ENCODE measurements at regions not wholly inside any gene's neighbourhood (a gene's known extent, or its start where the extent isn't known, plus 50 kb on each side); places are given as distances from the start of the nearest gene placed in this dataset.
"Not testable (repeated sequence)": the region's sequence is repeated elsewhere in the genome, so short reads cannot be mapped to it uniquely, and the experiment has no call there.

DNA sequence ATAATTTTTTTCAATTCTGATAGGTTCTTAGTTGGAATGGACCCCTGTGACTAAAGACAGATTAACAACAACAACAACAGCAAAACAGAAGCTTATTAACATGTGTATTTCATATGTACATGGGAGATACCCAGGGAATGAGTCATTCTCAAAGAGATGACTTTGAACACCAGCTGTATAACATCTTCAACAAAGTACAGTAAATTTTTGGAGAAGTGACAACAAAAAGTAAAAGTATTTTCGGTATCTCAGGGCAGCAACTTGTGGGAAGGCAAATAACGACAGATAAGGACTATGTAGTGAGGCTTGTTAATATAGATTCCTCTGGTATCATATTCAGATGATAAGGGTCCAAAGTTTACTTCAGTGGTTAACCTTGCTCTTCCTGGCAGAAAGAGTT, 573.4 kb upstream of the RAG2 start:
- no peak for ATAC-seq
- no peak for DNase-seq

DNA sequence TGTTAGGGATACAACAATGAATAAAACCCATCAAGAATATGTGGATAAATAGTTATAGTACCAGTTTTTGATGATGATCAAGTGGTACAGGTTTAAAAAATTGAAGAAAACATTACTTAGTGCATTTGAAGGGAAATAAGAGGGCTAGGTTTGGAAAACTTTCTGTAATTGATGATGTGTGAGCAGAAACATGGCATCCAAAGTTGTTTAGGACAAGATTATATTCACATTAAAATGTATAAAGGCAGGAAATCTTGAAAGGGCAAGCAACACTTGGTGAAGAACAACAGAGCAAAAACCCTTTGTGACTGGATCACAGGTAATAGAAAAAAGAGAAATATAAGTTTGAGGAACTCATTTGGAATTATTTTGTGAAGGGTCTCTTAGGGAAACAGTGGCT, 572.3 kb upstream of the RAG2 start:
- no peak for ATAC-seq

DNA sequence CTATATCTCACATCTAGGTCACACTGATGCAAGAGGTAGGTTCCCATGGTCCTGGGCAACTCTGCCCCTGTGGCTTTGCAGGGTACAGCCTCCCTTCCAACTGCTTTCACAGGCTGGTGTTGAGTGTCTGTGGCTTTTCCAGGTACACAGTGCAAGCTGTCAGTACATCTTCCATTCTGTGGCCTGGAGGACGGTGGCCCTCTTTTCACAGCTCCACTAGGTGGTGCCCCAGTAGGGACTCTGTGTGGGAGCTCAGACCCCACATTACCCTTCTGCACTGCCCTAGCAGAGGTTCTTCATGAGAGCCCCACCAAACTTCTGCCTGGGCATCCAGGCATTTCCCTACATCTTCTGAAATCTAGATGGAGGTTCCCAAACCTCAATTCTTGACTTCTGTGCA, 547.4 kb upstream of the RAG2 start:
- ATAC-seq, DNase-seq: not testable (repeated sequence)

More for the DNA sequence above, 572.3 kb upstream of the RAG2 start:
- DNase-seq, result no peak

DNA sequence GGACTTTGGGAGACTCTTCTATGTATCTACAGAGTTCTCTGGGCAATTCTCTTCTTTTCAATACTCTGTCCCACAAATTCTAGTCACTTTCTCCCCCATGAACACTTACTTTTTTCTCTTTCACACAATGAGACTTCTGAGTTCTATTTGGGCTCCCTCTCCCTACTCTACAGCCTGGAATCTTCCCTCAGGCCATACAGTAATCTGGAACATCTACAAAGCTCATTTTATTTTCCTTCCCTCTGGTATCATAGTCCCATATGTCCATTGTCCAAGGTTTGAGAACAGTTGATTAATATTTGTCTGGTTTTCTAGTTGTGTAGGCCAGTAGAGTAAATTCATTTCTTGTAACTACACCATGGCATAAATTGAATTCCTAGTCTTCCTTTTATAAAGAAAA, 544.6 kb upstream of the RAG2 start:
- DNase-seq (no peak), ATAC-seq (no peak)

DNA sequence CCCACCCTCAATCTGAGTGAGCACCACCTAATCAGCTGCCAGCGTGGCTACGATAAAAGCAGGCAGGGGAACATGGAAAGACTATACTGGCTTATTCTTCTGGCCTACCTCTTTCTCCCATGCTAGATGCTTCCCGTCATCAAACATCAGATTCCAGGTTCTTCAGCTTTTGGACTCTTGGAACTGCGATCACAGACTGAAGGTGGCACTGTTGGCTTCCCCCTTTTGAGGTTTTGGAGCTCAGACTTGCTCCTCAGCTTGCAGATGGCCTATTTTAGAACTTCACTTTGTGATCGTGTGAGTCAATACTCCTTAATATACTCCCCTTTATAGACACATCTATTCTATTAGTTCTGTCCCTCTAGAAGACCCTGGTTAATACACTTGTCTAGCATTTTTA, 543.7 kb upstream of the RAG2 start:
- ATAC-seq (no peak), DNase-seq (no peak)

DNA sequence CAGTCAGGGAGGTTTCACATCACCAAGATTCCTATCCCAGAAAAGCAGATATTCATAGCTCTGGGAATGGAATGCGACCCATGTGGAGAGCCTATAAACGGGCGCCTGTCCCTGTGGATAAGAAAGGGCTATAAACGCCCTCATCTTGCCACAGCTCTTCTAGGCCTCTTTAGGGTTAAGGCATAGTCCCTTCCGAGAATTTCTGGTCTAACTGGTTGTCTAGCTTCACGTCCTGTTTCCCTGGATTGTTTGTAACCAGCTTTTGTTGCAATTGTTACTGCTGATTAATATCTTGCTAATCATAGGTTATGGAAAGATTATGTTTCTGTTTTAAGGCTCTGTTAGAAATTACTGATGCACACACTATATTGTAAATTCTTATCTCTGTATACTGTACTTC, 537.6 kb upstream of the RAG2 start:
- not testable (repeated sequence) for DNase-seq, ATAC-seq

DNA sequence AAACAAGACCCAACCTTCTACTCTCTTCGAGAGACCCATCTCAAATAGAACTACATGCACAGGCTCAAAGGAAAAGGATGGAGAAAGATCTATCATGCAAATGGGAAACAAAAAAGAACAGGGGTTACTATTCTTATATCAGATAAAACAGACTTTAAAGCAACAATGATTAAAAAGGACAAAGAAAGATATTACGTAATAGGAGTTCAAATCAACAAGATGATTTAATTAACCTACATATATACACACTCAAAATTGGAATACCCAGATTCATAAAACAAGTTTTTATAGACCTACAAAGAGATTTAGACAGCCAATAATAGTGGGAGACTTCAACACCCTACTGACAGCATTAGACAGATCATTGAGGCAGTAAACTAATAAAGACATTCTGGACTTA, 536.6 kb upstream of the RAG2 start:
- ATAC-seq (no peak), DNase-seq (no peak)

DNA sequence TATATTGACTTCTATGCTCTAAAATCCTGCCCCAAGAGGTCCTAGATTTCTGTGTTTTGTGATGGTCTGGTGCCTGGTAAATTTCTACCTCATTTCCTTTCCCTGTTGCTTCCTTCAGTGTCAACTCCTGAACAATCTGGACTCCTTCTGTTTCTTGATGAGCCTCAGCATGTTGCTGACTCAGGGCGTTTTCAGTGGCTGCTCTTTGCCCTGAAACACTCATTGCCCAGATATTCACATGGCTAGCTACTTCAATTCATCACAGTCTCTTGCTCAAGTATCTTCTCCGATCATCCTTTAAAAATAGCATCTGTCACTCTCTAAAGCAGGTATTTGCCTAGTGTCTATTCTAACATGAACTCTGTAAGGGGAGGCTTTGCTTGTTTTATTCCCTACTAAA, 526.3 kb upstream of the RAG2 start:
- ATAC-seq (no peak), DNase-seq (no peak)

DNA sequence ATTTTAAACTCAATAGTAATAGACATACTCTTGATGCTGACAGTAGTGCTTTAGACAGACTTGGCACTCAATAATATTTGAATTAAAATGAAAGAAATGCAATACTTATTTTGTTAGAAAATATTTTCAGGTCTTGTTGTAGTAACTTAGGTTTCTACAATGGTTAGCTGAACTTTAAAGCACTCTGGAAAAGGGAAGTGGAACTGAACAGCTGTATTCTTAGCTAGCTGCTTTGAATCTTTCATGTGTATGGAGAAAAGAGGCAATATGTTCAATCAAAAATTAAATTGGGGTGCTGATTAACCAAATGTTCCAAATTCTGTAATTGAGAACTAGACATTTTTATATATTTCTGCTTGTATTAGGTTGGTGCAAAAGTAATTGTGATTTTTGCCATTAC, 517.9 kb upstream of the RAG2 start:
- DNase-seq (no peak), ATAC-seq (no peak)

DNA sequence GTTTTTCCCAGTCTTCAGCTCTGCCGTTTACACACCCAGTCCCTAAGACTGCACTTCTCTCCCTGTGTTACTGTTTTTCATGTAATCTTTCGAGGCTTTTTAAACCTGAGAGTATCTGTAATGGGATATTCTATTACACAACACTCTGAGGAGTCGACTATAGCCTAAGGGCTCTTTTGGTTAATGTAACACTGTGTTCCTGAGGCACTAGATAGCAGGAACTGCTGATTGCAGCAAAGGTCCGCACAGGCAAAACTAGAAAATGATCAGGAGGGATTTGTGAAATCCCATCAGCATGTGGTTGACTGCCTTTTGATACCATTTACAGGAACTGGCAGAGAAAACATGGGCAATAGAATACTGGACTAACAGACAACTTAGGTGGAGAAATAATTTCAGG, 512.3 kb upstream of the RAG2 start:
- no peak for ATAC-seq

DNA sequence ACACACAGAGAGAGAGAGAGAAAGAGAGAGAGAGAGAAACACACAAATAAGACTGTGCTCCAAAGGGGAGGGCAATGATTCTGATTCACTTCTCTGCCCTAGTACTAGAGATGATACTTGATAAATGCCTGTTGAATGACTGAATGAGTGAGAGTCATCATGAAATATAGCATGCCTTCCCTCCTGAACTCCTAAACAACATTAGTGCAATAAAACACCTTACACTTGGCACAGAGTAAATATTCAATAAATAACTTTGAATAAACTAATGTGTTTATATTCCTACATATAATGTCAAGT, 511.2 kb upstream of the RAG2 start:
- ATAC-seq (no peak), DNase-seq (no peak)

More for the DNA sequence above, 512.3 kb upstream of the RAG2 start:
- no peak for DNase-seq

DNA sequence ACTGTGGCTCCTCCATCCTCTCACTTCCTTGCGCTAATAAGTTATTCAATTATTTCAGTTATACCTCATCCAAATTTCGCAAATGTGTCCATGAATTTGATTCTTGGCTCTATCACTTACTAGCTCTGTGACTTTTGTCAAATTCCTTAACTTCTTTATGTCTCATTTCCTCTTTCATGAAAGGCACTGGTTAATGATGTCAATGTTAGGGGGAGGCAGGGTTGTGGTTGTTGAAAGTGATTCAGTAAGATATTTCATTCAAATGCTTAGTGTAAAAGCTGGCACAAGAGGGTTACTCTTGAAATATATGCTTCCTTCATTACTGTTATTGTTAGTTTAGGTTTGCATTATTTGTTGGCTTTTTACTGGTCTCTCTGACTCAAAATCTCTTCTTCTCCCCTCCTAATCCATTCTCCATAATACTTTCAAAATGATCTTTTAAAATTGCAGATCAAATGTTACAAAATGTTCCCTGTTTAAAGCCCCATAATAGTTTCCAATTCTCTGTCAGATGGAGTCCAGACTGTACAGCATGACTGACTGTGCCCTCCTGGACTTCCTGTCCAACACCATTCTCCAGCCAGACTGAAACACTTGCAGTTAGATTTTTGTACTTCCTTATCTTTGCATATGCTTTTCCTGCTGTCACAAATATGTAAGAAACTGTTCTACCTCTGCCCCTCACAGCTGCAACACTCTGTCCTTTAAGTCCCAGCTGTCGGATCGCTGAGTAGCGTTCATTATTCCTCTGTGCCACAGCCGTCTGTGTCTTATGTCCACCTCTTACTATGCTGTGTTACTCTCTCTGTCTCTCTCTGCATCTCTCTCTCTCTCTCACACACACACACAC, 510.6 kb upstream of the RAG2 start:
- ATAC-seq (no peak), DNase-seq (no peak)

DNA sequence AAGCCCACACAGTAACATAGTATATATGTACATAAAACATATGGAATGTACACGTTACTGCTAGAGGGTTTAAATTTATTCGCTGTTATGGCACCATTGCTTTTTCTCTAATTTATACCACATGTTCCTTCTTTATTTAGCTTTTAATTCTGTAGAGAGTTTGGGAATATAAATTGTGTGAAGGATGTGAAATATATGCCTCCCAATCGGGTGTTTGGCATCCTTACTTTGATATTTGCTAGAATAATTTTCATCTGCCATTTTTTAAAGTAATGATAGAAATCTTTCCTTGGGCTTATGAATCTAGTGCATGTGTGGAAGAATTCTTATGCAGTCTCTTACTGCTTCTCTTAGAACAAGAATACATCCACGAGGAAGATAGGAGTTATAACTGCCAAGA, 509.8 kb upstream of the RAG2 start:
- ATAC-seq (no peak), DNase-seq (no peak)

DNA sequence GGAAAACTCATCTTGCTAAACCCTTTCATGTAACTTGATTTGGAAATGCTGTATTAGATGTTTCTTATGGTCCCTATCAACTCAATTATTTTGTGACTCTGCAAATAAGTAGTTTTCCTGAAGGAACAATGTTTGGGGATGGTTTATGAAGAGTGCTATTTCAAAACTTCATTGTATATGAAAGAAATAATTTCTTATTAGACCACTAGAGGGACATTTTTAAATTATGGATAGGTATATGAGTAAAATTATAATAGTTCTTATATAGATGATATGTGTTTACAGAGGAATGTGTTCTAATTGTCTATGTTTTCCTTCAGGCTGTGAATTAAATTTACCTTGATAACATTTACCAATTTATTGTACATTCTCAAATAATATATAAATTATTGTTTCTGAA, 509.4 kb upstream of the RAG2 start:
- ATAC-seq, result no peak
- no peak for DNase-seq

DNA sequence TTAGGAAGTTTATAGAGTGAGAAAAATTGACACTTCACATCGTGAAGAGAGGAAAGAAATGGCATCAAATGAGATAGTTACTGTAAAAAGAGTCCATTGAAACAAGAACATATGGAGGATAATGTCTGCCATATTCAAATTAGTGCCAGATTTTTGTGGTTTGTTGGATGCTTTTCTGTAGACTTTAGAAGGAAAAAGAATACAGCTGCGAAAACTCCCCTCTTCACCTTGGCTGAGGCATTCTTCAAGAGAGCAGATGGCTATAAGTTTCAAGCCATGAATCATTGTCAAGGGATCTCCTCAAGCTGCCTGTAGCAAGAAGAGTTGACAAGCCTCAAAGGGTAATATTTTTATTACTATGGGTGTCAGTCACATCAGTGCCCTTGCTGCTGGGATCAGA, 507.4 kb upstream of the RAG2 start:
- ATAC-seq (no peak), DNase-seq (no peak)

DNA sequence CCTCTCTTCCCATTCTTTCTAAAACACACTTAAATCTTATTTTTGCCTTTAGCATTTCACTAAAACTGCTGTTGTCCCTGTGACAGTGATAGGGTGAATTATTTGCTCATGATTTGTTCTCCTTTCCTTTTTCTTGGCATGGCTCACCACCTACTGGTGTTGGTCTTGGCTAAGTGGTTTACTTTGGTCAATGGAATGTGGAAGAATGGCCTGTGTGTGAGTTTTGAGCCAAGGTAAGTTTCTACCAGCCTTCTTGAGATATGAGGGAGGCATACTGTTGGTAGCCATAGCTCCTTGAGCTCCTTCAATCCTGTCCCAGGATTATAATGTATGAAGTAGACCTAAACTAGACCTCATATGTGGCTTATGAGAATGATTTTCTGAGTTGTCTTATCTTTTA, 506.3 kb upstream of the RAG2 start:
- DNase-seq, result no peak
- ATAC-seq, result no peak

DNA sequence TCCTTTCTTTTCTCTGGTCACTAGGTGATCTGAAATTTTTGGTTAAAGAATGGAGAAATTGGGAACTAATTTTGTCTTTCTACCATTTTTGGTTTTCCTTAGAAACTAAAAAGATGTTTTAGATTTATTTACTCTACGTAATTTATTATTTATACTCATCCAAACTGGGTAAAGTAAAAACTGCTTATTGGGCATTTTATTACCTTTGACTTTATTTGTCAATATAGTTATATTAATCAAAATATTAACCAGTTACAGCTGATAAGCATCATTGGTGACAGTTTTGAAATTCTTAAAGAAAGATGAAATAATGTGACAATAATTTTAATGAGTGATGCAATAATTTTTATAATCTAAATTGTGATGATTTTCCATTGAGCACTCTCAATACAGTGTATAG, 502.0 kb upstream of the RAG2 start:
- no peak for ATAC-seq
- DNase-seq, result no peak

DNA sequence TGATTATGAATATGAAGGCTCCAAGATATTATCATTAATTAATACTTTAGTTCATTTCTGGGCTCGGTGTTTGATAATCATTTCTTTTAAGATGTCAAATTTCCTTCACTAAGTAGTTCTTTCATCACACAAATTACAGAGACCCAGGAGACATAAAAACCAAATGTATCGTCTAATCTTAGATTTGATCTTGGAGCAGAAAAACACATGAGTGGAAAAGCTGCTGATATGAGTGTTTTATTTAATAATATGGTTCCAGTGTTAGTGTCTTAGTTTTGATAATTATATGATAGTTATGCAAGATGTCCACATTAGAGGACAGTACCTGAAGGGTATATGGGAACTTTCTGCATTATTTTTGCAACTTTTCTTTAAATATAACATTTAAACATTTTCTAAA, 494.5 kb upstream of the RAG2 start:
- ATAC-seq, result no peak
- no peak for DNase-seq

DNA sequence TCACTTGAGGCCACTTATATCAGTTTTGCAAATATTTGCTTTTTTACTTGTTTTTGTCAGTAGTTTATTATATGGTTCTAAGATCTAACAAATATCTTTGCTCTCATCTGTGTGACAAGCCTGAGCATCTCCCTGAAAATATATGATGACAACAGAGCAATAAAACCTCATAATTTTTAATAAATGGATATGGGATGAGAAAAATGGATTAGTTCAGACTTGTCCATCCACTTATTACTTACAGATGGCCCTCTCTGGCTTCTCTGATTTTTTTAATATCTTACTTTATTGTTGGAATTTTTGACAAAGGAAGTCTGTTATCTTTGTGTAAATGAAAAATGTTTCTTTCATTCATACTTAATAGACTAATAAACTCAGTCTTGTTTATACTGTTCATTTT, 491.4 kb upstream of the RAG2 start:
- ATAC-seq (no peak), DNase-seq (no peak)

DNA sequence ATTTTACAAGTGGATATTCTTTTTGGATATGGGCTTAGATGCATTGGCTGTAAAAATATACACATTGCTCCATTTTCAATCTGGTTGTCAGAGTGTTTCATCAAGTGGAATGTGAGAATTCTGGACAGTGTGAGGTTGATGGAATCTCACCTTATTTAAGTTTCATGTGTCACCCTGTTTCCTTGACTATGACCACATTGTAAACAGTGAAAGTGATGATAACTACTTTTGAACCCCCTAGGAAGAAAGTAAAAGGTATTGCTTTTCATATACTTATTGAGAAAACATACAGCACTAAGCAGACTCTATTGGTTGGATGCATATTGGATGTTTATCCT, 490.5 kb upstream of the RAG2 start:
- no peak for DNase-seq
- ATAC-seq, result no peak

DNA sequence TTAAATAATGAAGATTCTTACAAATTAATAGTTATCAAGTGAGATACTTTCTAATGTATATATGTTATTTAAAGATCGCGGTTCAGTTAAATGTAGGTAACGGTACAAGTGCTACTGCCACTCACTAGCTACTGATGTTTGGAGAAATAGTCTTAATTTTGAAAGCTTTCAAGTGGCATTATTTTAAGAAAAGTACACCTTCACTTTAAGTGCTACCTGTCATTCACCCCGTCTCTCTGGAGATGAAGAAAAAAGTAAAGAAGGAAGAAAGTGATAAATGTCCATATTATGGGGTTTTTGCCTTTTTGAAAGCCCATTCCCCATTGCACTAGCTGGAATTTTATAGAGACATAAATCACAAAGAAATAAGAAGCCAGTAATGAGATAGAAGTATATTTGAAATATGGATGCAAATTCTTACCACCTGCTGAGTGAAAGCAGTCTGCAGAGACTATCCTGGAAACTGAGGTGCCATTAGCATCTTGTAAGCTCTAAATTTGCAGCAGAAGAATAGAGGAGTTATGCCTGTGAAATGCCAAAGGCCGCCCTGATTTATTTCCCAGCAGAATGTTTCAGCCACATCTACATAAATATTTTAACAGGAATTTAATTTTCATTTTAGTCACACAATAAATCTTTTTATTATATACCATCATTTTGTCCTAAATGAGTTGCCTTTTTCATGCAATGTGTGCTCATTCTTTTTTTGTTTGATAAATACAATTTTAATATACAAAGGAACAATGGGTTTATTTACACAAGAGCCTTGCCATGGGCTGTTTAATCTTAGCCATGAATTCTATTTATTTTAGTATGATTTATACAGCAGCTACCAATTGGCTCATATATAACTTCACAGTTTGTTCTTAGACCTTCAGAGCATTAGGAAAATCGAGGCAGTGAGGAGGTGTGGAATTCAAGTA, 489.9 kb upstream of the RAG2 start:
- ATAC-seq (no peak), DNase-seq (no peak)

DNA sequence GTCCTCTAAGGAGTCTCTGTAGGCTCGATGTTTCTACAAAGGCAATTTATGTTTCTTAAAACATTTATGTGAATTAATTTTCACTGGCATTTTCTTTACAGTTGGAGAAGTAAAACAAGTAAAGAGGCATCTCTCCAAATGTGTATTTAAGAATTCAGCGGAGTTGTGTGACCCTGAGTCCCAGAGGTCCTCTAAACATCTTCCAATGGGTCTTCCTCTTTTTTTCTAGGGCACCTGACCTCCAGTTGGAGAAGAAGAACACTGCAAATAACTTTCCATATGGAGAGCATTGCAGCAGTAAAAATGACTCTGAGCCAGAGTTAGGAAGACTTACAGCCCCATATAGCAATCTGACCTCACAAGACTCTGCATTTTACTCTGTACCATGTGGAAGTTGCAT, 480.5 kb upstream of the RAG2 start:
- ATAC-seq, result no peak
- DNase-seq, result no peak

DNA sequence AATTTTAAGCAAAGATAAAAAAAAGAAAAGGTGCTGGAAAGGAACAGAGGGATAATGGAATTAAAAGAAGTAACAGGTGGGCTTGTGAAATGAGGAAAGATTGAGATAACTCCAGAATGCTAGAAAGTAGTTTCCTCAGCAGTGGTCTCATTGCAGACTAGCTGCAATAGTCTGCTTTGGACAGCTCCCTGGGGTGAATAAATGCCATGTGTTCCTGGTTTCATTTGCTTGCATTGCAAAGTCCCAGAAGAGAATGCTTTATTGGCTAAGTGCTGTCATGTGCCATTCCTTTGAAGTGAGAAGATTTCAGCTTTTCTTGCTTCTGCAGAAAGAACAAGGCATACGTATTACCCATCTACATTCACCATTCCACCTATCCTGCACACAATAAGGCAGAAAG, 478.8 kb upstream of the RAG2 start:
- no peak for ATAC-seq
- DNase-seq, result no peak

DNA sequence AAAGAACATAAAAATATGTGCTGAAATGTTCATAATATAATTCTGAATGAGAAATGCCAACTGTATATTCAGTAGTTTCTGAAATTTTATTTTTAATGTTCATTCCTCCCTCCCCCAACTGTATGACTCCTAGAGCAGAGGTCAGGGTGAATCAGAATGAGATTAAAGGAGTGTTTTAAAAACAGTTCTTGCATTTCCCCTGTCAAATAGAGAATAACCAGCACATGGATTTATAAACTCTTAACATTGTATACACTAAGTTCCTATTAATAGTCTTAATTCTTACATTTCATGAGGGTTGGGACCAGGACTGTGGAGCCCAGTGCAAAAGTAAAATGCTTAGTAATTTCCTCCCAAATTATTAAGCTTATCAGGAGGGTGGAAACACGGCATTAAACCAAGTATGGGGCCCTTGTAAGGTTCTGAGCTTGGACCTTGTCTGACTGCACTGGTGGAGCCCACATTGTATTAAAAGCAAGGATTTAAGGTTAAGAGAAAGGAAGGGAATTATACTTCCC, 474.6 kb upstream of the RAG2 start:
- no peak for ATAC-seq
- no peak for DNase-seq

All from stimulated activated naive CD8-positive, alpha-beta T cell treated with anti-CD3 and anti-CD28 coated beads, Interleukin-15, Interleukin-2, amounts not matched to agents 100 U/mL and 50 U/mL, for 24 hours (primary cell).